ENCODE measurements at regions not wholly inside any gene's neighbourhood (a gene's known extent, or its start where the extent isn't known, plus 50 kb on each side); places are given as distances from the start of the nearest gene placed in this dataset.

DNA sequence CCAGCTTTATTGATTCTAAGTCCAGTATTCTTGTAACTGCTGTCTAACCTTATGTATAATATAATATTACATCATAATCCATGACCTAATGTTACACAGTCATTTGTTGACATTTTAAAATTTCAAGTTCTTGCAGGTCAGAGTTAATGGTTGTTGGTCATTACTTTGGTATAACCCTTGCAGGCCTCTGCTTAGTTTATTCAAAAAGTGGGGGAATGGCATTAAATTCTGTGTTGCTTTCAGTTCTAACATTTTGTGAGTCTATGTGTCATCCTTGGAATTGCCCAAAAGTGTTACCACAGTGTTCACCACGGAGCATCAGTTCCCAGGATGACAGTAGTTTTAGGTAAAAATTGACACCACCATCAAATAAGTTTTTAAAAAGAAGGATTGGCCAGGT lies 174.8 kb upstream of the BCL6 start:
- Histone ChIP-seq H3K9ac (ENCODE audit: low read depth in 1 of 2, low read length in 2 of 2) (no peak overlapping the region), H3K27ac (ENCODE audit: low read depth in 1 of 2, low read length in 2 of 2) (no peak overlapping the region), H3K4me3 (ENCODE audit: low read depth in 1 of 3, low read length in 3 of 3) (no peak overlapping the region), H3K9me3 (ENCODE audit: control insufficient read depth in 4 of 4, low read length in 3 of 4) (peaks cover 0 to 6% (median 0%) of the 10 kb centered on the region in 4 donors), H3K27me3 (ENCODE audit: control insufficient read depth in 4 of 4, insufficient read depth in 4 of 4, low read length in 3 of 4) (no peaks in the 10 kb centered on the region), H3K36me3 (ENCODE audit: control insufficient read depth in 4 of 4, insufficient read depth in 3 of 4, low read depth in 1 of 4, low read length in 3 of 4) (no peaks in the 10 kb centered on the region), H3K4me1 (ENCODE audit: control insufficient read depth in 4 of 4, insufficient read depth in 4 of 4, low read length in 3 of 4) (no peaks in the 10 kb centered on the region)
- WGBS, result 91% methylated on average over 1 of the region's 1 CpG
- no peak for DNase-seq (ENCODE audit: low spot score)
- no peak for TF ChIP-seq SP1 (IDR thresholded peaks at IDR 0.05)
- TF ChIP-seq FOXA1 (IDR thresholded peaks at IDR 0.05), result no peak
- no peak for TF ChIP-seq FOXA2 (IDR thresholded peaks at IDR 0.05)
- TF ChIP-seq TAF1 (conservative IDR thresholded peaks at IDR 0.05), result no peak
- TF ChIP-seq HNF4A (conservative IDR thresholded peaks at IDR 0.05), result no peak
- no peak for TF ChIP-seq ZBTB33 (IDR thresholded peaks at IDR 0.05)
- TF ChIP-seq ATF3 (IDR thresholded peaks at IDR 0.05), result no peak

DNA sequence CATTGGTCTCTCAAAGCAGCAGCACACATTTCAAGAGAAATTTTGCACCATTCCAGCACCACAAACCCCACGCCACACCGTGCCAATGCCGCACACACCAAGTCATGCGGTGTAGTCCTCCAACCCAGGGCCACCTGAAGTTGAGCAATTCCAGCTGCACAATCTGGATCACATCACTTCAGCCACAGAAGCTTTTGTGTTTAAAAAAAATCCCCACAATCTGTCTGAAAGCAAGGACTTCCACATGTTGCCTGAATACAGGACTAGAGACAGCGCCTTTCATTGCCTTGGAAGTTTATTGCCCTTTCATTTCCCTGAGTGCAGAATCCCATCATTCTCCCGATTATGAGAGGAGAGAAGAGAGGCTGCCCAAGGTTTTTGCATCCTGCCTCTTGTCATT lies 175.6 kb upstream of the BCL6 start:
- Histone ChIP-seq H3K4me1 (ENCODE audit: control insufficient read depth in 4 of 4, insufficient read depth in 4 of 4, low read length in 3 of 4) (no peaks in the 10 kb centered on the region), H3K9ac (ENCODE audit: low read depth in 1 of 2, low read length in 2 of 2) (no peak overlapping the region), H3K27ac (ENCODE audit: low read depth in 1 of 2, low read length in 2 of 2) (no peak overlapping the region), H3K36me3 (ENCODE audit: control insufficient read depth in 4 of 4, insufficient read depth in 3 of 4, low read depth in 1 of 4, low read length in 3 of 4) (no peaks in the 10 kb centered on the region), H3K27me3 (ENCODE audit: control insufficient read depth in 4 of 4, insufficient read depth in 4 of 4, low read length in 3 of 4) (no peaks in the 10 kb centered on the region), H3K4me3 (ENCODE audit: low read depth in 1 of 3, low read length in 3 of 3) (no peak overlapping the region), H3K9me3 (ENCODE audit: control insufficient read depth in 4 of 4, low read length in 3 of 4) (peaks cover 0 to 6% (median 0%) of the 10 kb centered on the region in 4 donors)
- no peak for DNase-seq (ENCODE audit: low spot score)
- TF ChIP-seq EGR1 (IDR thresholded peaks at IDR 0.05; ENCODE audit: low read depth in 2 of 2), result no peak
- TF ChIP-seq, protein P1, sequence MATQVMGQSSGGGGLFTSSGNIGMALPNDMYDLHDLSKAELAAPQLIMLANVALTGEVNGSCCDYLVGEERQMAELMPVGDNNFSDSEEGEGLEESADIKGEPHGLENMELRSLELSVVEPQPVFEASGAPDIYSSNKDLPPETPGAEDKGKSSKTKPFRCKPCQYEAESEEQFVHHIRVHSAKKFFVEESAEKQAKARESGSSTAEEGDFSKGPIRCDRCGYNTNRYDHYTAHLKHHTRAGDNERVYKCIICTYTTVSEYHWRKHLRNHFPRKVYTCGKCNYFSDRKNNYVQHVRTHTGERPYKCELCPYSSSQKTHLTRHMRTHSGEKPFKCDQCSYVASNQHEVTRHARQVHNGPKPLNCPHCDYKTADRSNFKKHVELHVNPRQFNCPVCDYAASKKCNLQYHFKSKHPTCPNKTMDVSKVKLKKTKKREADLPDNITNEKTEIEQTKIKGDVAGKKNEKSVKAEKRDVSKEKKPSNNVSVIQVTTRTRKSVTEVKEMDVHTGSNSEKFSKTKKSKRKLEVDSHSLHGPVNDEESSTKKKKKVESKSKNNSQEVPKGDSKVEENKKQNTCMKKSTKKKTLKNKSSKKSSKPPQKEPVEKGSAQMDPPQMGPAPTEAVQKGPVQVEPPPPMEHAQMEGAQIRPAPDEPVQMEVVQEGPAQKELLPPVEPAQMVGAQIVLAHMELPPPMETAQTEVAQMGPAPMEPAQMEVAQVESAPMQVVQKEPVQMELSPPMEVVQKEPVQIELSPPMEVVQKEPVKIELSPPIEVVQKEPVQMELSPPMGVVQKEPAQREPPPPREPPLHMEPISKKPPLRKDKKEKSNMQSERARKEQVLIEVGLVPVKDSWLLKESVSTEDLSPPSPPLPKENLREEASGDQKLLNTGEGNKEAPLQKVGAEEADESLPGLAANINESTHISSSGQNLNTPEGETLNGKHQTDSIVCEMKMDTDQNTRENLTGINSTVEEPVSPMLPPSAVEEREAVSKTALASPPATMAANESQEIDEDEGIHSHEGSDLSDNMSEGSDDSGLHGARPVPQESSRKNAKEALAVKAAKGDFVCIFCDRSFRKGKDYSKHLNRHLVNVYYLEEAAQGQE (IDR thresholded peaks at IDR 0.05), result no peak
- TF ChIP-seq TAF1 (conservative IDR thresholded peaks at IDR 0.05), result no peak
- no peak for TF ChIP-seq NR2F2 (IDR thresholded peaks at IDR 0.05)
- WGBS, result 86% methylated on average over 6 of the region's 6 CpGs

GRCh38 chr3:187921391-187922074 lies 176.3 kb upstream of the BCL6 start:
- Histone ChIP-seq H3K4me3 (ENCODE audit: low read depth in 1 of 3, low read length in 3 of 3) (no peak overlapping the region), H3K9me3 (ENCODE audit: control insufficient read depth in 4 of 4, low read length in 3 of 4) (peaks cover 0 to 6% (median 0%) of the 10 kb centered on the region in 4 donors), H3K27me3 (ENCODE audit: control insufficient read depth in 4 of 4, insufficient read depth in 4 of 4, low read length in 3 of 4) (no peaks in the 10 kb centered on the region), H3K27ac (ENCODE audit: low read depth in 1 of 2, low read length in 2 of 2) (no peak overlapping the region), H3K36me3 (ENCODE audit: control insufficient read depth in 4 of 4, insufficient read depth in 3 of 4, low read depth in 1 of 4, low read length in 3 of 4) (no peaks in the 10 kb centered on the region), H3K9ac (ENCODE audit: low read depth in 1 of 2, low read length in 2 of 2) (no peak overlapping the region), H3K4me1 (ENCODE audit: control insufficient read depth in 4 of 4, insufficient read depth in 4 of 4, low read length in 3 of 4) (no peaks in the 10 kb centered on the region)
- WGBS, result 68% methylated on average over 4 of the region's 4 CpGs
- DNase-seq (ENCODE audit: low spot score), result no peak
- TF ChIP-seq FOXA1 (IDR thresholded peaks at IDR 0.05) (no peak), GABPA (IDR thresholded peaks at IDR 0.05 in 1 of 2, conservative IDR thresholded peaks at IDR 0.05 in 1 of 2) (no peak), NR2F2 (IDR thresholded peaks at IDR 0.05) (no peak), YY1 (IDR thresholded peaks at IDR 0.05) (no peak), TAF1 (conservative IDR thresholded peaks at IDR 0.05) (no peak), SP1 (IDR thresholded peaks at IDR 0.05) (no peak), HNF4G (IDR thresholded peaks at IDR 0.05) (no peak), RAD21 (IDR thresholded peaks at IDR 0.05) (no peak), HNF4A (conservative IDR thresholded peaks at IDR 0.05) (no peak), JUND (IDR thresholded peaks at IDR 0.05) (no peak)
- TF ChIP-seq, protein P1 (IDR thresholded peaks at IDR 0.05), result no peak
- TF ChIP-seq, protein P2, sequence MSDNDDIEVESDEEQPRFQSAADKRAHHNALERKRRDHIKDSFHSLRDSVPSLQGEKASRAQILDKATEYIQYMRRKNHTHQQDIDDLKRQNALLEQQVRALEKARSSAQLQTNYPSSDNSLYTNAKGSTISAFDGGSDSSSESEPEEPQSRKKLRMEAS (IDR thresholded peaks at IDR 0.05), result no peak

Data from liver (tissue), 7 donors.